GM10248 (cell line): ENCODE measurements at regions not wholly inside any gene's neighbourhood (a gene's known extent, or its start where the extent isn't known, plus 50 kb on each side); places are given as distances from the start of the nearest gene placed in this dataset.

Experiments
- CTCF ChIA-PET: fragments of 300-600 bp; sonication (Branson Sonifier 250); formaldehyde crosslinking; extraction: SDS; loops from one replicate; lab custom pipeline; 2021; ENCODE audit warnings: antibody characterized with exemption; lab: Yijun Ruan, JAX
- POLR2A ChIA-PET: fragments of 350-650 bp; sonication (Branson Sonifier 250); formaldehyde crosslinking; extraction: SDS; loops from one replicate; lab custom pipeline; 2020; ENCODE audit warnings: antibody characterized with exemption; lab: Yijun Ruan, JAX
- DNase-seq: peaks from one replicate; pipeline ENCODE4 v3.0.0; 2012; ENCODE audit errors: extremely low spot score
- CTCF ChIP-seq: IDR thresholded peaks from 2 replicates; pipeline ENCODE4 v1.5.1; 2012; ENCODE audit warnings: mild to moderate bottlenecking, low read depth; ENCODE audit errors: extremely low read depth, missing control alignments, control extremely low read depth

GRCh38 chrX:4206941-4207340 lies 493.5 kb upstream of the PRKX start:
- ChIA-PET CTCF (no interaction called here), POLR2A (no interaction called here)
- DNase-seq: no peak
- no peak for TF ChIP-seq CTCF

- DNase-seq: no peak
- CTCF ChIA-PET: no interaction called here
- POLR2A ChIA-PET: no interaction called here
- no peak for TF ChIP-seq CTCF
Measured at GRCh38 chrX:4197971-4198370, 484.5 kb upstream of the PRKX start.

- DNase-seq: no peak
- ChIA-PET CTCF (no interaction called here), POLR2A (no interaction called here)
- TF ChIP-seq CTCF: no peak
Measured at GRCh38 chrX:4193500-4194155, 480.2 kb upstream of the PRKX start.

GRCh38 chrX:4186331-4186730 lies 472.9 kb upstream of the PRKX start:
- ChIA-PET CTCF (no interaction called here), POLR2A (no interaction called here)
- TF ChIP-seq CTCF: no peak
- no peak for DNase-seq

GRCh38 chrX:4185086-4185485 lies 471.6 kb upstream of the PRKX start:
- no peak for DNase-seq
- CTCF ChIA-PET: no interaction called here
- no peak for TF ChIP-seq CTCF
- POLR2A ChIA-PET: no interaction called here

GRCh38 chrX:4182408-4182806 lies 469.0 kb upstream of the PRKX start:
- TF ChIP-seq CTCF: no peak
- ChIA-PET POLR2A (no interaction called here), CTCF (no interaction called here)
- no peak for DNase-seq
